ENCODE measurements at regions not wholly inside any gene's neighbourhood (a gene's known extent, or its start where the extent isn't known, plus 50 kb on each side); places are given as distances from the start of the nearest gene placed in this dataset.
"Not testable (repeated sequence)": the region's sequence is repeated elsewhere in the genome, so short reads cannot be mapped to it uniquely, and the experiment has no call there.

DNA sequence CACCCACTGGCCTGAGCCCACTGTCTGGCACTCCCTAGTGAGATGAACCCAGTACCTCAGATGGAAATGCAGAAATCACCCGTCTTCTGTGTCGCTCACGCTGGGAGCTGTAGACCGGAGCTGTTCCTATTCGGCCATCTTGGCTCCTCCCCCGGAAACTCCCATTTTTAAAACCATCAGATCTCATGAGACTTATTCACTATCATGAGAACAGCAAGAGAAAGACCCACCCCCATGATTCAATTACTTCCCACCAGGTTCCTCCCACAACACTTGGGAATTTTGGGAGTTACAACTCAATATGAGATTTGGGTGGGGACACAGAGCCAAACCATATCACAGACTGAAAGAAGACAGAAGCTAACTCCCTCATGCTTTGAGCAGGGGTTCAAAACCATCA lies 134.5 kb downstream of the SLC39A8 start:
- not testable (repeated sequence) for H3K27ac Mint-ChIP-seq; H3K4me1 Mint-ChIP-seq (ENCODE audit: low read depth); H3K9me3 Mint-ChIP-seq; H3K4me3 Mint-ChIP-seq; H3K36me3 Mint-ChIP-seq (ENCODE audit: low read depth); H3K27me3 Mint-ChIP-seq (ENCODE audit: insufficient read depth); DNase-seq

DNA sequence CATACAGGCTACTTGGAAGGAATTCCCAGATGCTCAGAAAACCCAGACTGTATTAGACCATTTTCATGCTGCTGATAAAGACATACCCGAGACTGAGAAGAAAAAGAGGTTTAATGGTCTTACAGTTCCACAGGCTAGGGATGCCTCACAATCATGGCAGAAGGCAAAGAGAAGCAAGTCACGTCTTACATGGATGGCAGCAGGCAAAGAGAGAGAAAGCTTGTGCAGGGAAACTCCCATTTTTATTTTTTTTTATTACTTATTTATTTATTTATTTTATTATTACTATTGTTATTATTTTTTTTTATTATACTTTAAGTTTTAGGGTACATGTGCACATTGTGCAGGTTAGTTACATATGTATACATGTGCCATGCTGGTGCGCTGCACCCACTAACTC lies 140.6 kb downstream of the SLC39A8 start:
- DNase-seq; H3K9me3 Mint-ChIP-seq; H3K27ac Mint-ChIP-seq; H3K4me1 Mint-ChIP-seq (ENCODE audit: low read depth); H3K36me3 Mint-ChIP-seq (ENCODE audit: low read depth); H3K4me3 Mint-ChIP-seq; H3K27me3 Mint-ChIP-seq (ENCODE audit: insufficient read depth): not testable (repeated sequence)

DNA sequence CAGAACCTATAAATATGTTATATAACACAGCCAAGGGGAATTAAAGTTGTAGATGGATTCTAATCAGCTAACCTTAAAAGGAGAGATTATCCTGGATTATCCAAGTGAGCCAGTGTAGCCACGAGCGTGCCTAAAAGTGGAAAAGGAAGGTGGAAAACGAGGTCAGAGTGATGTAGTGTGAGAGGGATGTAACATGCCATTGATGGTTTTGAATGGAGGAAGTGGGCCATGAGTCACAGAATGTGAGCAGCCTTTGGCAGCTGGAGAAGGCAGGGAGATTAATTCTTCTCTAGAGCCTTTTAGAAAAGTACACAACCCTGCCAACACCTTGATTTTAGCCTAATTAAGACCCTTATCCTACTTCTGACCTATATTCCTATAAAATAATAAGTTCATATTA lies 149.1 kb downstream of the SLC39A8 start:
- Mint-ChIP-seq H3K36me3 (ENCODE audit: low read depth) (no peaks in the 10 kb centered on the region), H3K4me1 (ENCODE audit: low read depth) (no peaks in the 10 kb centered on the region), H3K4me3 (no peak overlapping the region), H3K9me3 (no peaks in the 10 kb centered on the region; the same call in none of the 2 replicates), H3K27me3 (ENCODE audit: insufficient read depth) (no peaks in the 10 kb centered on the region; the same call in 1 of the 2 replicates), H3K27ac (no peak overlapping the region)
- TF ChIP-seq, protein P1, sequence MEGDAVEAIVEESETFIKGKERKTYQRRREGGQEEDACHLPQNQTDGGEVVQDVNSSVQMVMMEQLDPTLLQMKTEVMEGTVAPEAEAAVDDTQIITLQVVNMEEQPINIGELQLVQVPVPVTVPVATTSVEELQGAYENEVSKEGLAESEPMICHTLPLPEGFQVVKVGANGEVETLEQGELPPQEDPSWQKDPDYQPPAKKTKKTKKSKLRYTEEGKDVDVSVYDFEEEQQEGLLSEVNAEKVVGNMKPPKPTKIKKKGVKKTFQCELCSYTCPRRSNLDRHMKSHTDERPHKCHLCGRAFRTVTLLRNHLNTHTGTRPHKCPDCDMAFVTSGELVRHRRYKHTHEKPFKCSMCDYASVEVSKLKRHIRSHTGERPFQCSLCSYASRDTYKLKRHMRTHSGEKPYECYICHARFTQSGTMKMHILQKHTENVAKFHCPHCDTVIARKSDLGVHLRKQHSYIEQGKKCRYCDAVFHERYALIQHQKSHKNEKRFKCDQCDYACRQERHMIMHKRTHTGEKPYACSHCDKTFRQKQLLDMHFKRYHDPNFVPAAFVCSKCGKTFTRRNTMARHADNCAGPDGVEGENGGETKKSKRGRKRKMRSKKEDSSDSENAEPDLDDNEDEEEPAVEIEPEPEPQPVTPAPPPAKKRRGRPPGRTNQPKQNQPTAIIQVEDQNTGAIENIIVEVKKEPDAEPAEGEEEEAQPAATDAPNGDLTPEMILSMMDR (IDR thresholded peaks at IDR 0.05), result no peak
- DNase-seq, result no peak

DNA sequence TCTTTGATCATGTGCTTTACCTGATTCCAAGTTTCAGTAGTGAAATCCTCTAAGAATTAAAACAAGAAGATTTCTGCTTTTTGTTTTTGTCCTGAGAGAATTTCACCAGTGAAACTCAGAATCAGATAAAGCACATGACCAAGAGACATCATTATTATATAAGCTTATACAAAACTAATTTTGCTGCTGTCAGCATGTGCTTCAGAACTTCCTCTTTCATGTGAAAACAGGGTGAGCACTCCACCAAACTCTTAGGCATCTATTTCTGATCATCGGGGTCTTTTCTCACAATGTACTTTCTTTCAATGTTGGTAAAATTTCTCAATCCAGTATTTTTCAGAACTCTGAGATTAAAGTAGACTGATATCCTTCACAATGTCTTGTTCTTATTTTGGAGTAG lies 152.1 kb downstream of the SLC39A8 start:
- no peak overlapping the region for H3K4me3 Mint-ChIP-seq
- no peak for DNase-seq
- H3K36me3 Mint-ChIP-seq (ENCODE audit: low read depth), result no peaks in the 10 kb centered on the region
- H3K4me1 Mint-ChIP-seq (ENCODE audit: low read depth), result no peaks in the 10 kb centered on the region
- no peaks in the 10 kb centered on the region for H3K27me3 Mint-ChIP-seq (ENCODE audit: insufficient read depth)
- no peaks in the 10 kb centered on the region; the same call in none of the 2 replicates for H3K9me3 Mint-ChIP-seq
- TF ChIP-seq, protein P1 (IDR thresholded peaks at IDR 0.05), result no peak
- no peak overlapping the region for H3K27ac Mint-ChIP-seq

DNA sequence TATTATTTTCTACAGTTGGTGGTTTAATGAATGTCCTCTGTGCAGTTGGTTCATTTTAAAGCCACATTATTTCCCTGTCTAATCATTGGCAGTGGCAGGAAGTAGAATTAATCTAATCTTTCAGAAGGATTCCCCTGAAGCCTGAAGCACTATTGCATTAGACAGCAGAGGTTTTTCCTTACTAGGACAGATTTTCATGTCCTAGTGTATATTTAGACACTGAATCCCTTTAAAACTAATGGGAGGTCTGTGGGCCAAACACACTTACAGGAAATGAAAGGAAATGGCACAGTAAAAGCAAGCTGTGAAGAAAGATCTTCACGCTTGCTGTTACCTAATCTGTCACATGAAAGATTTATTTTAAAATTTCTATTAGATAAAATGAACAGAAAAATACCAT lies 165.2 kb downstream of the SLC39A8 start:
- no peak overlapping the region for H3K4me3 Mint-ChIP-seq
- no peaks in the 10 kb centered on the region; the same call in 1 of the 2 replicates for H3K9me3 Mint-ChIP-seq
- H3K4me1 Mint-ChIP-seq (ENCODE audit: low read depth), result peaks cover 1% of the 10 kb centered on the region; the same call in 1 of the 2 replicates
- H3K27ac Mint-ChIP-seq, result no peak overlapping the region
- H3K27me3 Mint-ChIP-seq (ENCODE audit: insufficient read depth), result no peaks in the 10 kb centered on the region
- DNase-seq, result no peak
- H3K36me3 Mint-ChIP-seq (ENCODE audit: low read depth), result no peaks in the 10 kb centered on the region
- TF ChIP-seq, protein P1 (IDR thresholded peaks at IDR 0.05), result no peak

DNA sequence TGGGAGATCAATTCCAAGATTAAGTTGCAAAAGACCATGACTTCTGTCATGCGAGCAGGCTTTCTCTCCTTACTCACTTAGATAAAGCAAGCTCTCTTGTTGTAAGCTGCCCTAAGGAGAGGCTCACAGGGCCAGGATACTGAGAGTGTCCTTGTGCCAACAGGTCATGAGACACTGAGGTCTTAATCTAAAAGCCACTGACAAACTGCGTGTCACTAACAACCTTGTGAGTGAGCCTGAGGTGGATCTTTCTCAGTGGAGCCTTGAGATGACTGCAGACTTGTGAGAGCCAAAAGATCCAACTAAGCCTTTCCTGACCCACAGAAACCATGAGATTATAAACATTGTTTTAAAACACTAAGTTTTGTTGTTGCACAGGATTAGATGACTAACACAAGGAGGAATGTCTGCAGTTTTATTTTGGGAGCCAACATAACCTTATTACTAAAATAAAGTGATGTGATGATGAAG lies 170.5 kb downstream of the SLC39A8 start:
- Mint-ChIP-seq H3K36me3 (ENCODE audit: low read depth) (no peaks in the 10 kb centered on the region), H3K9me3 (no peaks in the 10 kb centered on the region), H3K4me3 (no peak overlapping the region), H3K27ac (peak overlapping the region; percentile 12; the same call in 1 of the 2 replicates), H3K4me1 (ENCODE audit: low read depth) (peaks cover 7% of the 10 kb centered on the region; the same call in 1 of the 2 replicates), H3K27me3 (ENCODE audit: insufficient read depth) (peaks cover 2% of the 10 kb centered on the region; the same call in 1 of the 2 replicates)
- TF ChIP-seq, protein P1 (IDR thresholded peaks at IDR 0.05), result no peak
- DNase-seq, result peak; percentile 43

DNA sequence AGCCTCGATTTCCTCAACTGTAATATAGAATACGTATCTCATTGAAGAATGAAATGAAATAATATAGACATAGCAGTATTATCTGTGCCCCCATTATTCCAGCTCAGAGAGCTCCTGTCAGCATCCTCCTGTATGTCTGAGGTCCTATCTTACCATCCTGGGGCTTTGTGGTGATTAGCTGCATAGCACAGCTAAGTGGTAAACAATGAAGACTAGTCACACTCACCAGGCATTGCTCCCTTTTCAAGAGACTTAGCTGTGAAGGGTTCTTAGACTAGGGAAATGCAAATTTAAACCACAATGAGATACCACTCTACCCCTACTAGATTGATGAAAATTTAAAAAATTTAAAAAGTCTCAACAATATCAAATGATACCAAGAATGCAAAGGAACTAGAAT lies 172.9 kb downstream of the SLC39A8 start:
- Mint-ChIP-seq H3K4me3 (no peak overlapping the region), H3K36me3 (ENCODE audit: low read depth) (no peaks in the 10 kb centered on the region), H3K4me1 (ENCODE audit: low read depth) (peaks cover 7% of the 10 kb centered on the region; the same call in 1 of the 2 replicates), H3K27ac (no peak overlapping the region), H3K27me3 (ENCODE audit: insufficient read depth) (peaks cover 2% of the 10 kb centered on the region; the same call in 1 of the 2 replicates), H3K9me3 (no peaks in the 10 kb centered on the region)
- DNase-seq, result no peak
- TF ChIP-seq, protein P1 (IDR thresholded peaks at IDR 0.05), result no peak
